GM18870 (cell line): ENCODE measurements at regions not wholly inside any gene's neighbourhood (a gene's known extent, or its start where the extent isn't known, plus 50 kb on each side); places are given as distances from the start of the nearest gene placed in this dataset.
"Not testable (repeated sequence)": the region's sequence is repeated elsewhere in the genome, so short reads cannot be mapped to it uniquely, and the experiment has no call there.

Experiments used
- ATAC-seq: cut with Tn5 transposase; IDR thresholded peaks from one replicate; pipeline ENCODE4 v1.9.1; 2021; ENCODE audit warnings: moderate library complexity; ENCODE audit not compliant: unreplicated experiment

- ATAC-seq: no peak
Measured at GRCh38 chr17:77631307-77631706, 327.2 kb upstream of the TNRC6C start.

DNA sequence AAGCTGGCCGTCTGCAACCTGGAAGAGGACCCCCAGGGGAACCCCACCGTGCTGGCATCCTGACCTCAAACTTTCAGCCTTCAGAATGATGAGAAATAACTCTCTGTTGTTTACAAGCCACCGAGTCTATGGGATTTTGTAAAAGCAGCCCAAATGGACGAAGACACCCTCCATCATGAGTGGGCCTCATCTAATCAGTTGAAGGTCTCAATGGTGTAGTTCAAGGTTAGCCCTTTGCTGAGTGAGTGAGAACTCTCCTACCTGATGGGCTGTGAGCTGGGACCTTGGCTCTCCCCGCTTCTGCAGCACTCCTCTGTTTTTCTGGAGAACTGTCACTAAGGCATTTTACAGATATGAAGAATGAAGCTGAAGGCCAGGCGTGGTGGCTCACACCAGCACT is 325.9 kb upstream of the TNRC6C start:
- no peak for ATAC-seq

GRCh38 chr17:77634710-77635109 is 323.8 kb upstream of the TNRC6C start:
- ATAC-seq: no peak

- ATAC-seq: no peak
Measured at GRCh38 chr17:77635176-77635575, 323.3 kb upstream of the TNRC6C start.

- ATAC-seq: not testable (repeated sequence)
Measured at GRCh38 chr17:77635785-77636184, 322.7 kb upstream of the TNRC6C start.

DNA sequence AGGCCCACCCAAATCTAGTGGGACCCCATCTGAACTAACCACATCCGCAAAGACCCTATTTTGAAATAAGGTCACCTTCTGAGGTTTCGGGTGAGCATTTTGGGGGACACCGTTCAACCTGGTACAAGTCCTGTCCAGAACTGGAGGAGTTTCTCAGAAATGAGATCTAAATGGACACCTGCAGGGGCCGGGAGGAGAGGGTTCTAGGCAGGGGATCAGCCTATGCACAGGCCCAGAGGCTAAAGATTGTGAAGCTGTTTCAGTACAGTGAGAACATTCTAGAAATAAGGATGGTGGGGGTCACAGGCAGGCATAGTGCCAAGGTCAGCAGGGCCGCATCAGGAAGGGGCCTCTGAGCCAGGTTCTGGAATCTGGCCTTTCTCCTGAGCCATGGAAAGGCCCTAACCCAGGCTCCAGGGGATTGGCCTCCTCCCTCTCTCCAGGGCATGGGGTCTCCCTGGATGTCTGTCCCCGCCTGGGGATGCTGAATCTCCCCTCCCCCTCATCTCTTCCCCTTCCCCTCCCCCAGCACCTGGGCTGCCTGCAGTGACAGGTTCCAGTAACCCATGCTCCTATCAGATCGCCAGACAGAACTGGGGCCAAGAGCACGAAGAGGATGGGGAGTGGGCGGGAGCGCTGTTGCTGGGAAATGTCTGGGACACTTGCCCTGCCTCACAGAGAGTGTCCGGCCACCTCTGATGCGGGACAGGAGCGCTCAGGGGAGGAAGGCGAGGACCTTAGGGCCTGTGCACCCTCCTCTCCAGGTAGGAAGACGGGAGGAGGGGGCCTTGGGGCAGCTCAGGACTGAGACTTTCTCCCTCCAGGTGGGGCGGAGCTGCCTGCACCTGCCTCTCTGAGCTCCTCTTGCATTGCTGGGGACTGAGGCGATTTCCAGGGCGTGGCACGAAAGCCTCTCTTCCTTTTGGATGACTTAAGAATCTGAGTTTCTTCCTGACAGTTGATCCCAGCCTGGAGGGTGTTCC is 321.4 kb upstream of the TNRC6C start:
- ATAC-seq: no peak

- no peak for ATAC-seq
Measured at GRCh38 chr17:77637818-77638575, 320.5 kb upstream of the TNRC6C start.

GRCh38 chr17:77640252-77640651 is 318.3 kb upstream of the TNRC6C start:
- no peak for ATAC-seq

DNA sequence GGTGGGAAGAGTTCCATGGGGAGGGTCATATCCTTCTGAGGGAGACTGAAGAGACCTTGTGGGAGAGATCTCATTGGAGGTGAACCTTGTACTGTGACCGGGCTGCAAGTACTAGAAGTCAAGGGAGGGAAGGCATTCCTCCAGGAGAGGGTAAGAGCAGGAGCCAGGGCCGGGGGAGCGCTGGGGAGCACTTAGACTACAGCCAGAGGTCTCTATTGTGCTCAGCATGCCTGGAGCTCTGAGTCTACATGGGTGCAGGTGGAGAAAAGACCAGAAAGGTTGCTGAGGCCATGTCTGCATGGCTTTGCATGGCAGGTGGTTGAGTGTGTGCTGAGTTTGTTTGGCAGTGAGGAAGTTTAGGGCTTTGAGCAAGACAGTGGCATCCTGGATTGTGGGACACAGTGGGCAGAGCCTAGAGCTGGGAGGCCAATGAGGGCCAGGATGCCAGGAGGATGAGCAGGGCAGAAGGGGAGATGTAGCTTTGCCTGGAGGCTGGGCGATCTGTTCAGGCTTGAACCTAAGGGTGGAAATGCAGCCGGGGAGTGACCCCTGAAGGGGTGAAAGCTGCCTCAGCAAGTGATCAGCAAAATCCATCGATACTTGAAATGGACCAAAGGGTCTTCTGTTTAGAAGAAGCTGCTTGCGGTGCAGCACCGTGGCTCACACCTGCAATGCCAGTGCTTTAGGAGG is 317.4 kb upstream of the TNRC6C start:
- ATAC-seq: no peak

DNA sequence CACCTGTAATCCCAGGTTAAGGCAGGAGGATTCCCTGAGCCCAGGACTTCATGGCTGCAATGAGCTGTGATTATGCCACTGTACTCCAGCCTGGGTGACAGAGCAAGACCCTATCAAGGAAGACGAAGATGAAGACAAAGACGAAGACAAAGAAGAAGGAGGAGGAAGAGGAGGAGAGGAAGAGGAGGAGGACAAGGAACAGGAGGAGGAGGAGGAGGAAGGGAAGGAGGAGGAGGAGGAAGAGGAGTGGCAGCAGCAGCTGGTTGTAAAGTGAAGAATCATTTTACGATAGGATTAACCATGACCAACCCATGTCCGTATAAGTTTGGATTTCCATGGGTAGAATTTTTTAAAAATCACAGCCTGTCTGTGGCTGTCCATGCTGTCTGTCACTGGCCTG is 316.8 kb upstream of the TNRC6C start:
- no peak for ATAC-seq

DNA sequence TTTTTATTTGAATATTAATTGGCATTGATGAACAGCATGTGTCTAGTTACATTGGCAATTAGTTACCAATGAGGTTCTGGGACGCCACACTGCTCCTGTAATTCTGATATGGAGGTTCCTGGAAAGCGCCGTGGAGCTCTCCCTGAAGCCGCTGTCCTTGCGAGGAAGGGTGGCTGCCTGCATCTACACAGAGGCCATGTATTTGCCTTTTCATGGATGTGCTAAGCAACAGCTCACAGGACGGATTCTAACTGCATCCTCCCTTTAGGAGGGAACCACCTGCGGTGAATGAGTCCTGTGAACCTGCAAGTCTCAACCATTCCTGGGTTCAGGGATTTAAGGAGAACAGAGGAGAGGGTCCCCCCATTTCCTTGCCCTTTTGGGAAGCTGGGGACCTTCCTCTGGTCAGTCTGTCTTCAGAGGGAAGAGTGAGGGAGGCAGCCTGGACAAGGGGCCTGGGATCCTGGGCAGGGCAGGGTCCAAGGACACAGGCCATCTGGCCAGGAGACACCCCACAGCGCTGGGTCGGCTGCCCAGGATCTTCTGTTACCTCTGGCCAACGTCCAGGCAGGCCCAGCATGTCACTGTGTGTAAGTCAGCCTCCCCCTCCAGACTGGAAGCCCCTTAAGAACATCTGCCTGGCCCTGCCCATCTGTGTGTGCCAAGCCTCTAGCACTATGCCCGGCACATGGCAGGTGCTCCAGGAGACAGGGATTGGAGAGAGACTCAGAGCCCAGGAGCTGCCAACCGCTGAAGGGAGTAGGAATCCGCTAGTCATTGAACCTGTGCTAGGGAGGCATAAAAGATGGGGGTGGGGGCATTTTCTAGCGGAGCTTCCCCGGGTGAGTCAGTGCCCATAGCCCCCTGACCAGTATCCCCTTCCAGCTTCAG is 314.1 kb upstream of the TNRC6C start:
- ATAC-seq: no peak

DNA sequence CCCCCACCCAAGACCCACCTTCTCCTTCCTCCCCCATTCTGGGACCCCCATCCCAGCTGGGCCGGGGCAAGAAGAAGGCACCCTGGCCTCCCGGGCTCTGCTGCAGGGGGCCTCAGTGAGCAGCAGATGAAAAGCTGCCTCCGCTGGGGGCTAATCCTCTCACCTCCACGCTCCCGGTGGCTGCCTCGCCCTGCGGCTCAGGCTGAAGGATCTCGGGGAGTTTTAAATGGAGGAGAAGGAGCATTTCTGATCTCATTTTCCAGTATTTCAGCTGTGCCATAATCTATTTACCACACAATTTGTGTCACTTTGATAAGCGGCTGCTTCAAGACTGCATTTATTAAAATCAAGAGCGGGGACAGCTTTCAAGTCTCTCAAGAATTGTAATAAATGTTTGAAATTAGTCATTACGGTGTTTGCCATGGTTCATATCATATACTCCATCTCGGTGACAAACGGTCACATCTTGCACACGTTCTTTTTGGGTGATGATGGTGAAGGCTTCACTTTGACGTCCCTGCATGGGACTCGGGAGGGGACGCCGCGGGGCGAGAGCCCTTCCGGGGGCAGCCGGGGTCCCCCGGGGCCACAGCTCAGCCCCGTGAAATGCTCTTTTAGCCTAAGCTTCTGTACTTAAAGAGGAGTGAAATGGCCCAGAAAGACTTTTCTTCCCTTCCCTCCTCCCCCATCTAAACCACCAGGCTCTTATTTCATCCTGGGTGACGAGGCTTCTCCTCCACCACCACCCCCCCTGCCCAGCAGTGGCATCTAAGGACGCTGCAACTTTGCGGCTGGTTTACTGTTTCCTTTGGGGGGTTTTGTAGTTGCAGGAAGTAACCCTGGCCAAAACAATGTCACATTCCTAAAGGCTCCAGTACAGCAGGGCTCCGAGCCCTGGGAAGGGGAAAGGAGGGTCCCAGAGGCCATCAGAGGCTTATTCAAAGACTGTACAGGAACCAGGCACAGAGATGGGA is 313.1 kb upstream of the TNRC6C start:
- ATAC-seq: no peak

DNA sequence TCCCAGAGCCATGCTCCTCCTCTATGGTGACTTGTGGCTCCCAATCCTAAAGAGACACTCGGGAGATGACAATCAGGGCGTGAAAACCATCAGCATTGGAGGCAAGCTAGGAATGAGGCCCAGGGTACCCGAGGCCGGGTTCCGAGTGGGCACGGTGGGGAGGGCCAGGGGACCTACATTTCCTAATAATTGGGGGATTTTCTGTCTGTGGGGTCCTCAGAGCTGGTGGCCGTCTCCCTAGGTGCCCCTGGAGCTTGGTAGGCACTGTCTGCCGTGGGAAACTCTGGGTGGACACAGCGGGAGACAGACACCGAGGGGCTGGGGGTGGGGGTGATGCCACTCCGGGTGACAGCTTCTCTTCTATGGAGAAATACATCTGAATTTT is 312.5 kb upstream of the TNRC6C start:
- ATAC-seq: no peak

- no peak for ATAC-seq
Measured at GRCh38 chr17:77647531-77647930, 311.0 kb upstream of the TNRC6C start.

DNA sequence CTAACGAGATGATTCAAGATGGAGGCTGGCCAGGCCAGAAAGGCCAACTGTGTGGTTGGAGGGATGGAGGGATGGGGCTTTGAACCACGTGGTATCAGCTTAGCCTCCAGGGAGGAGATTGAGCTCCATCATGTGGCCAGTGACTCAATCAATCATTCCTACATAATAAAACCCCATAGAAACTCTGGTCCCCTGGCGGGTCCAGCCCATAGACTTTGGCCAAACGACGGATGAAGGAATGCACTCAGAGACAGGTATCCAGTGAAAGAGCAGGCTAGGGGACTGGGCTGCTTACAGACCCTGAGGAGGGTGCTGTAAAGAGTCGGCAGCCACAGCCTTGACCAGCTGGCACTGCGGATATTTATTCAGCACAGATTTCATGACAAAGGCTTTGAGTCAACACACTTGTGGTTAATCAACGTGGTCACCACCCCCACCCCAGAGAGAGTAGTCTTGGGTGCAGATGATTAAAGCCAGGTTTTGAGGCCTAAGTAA is 308.7 kb upstream of the TNRC6C start:
- ATAC-seq: no peak

- ATAC-seq: no peak
Measured at GRCh38 chr17:77651988-77652387, 306.5 kb upstream of the TNRC6C start.

GRCh38 chr17:77654296-77654695 is 304.2 kb upstream of the TNRC6C start:
- no peak for ATAC-seq

DNA sequence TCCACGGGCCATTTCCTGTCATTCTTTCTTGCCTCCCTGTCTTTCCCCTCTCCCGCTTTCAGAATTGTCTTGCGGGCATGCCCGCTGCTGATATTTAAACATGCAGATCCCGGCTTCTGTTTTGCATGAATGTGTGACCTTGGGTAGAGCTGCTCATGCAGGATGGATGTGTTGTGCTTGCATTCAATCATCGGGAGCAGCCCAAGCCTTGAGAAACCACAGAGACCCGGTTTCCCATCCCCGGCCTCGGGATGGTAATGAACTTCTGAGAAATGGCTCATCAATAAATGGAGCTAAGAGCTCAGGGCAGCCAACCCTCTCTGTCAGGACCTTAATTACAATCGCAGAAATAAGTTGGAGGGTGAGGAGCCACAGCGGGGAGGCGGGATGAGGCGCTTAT is 303.7 kb upstream of the TNRC6C start:
- no peak for ATAC-seq

- no peak for ATAC-seq
Measured at GRCh38 chr17:77656054-77656453, 302.4 kb upstream of the TNRC6C start.
